VCaP (cell line): ENCODE measurements at regions not wholly inside any gene's neighbourhood (a gene's known extent, or its start where the extent isn't known, plus 50 kb on each side); places are given as distances from the start of the nearest gene placed in this dataset.

ENCODE experiments used
- H3K27ac ChIP-seq: fragments of 450-650 bp; 2 replicates; pipeline ENCODE4 v1.5.1; 2017
- CTCF ChIP-seq: fragments of 450-650 bp; conservative IDR thresholded peaks from 2 replicates; pipeline ENCODE4 v1.5.1; 2017; ENCODE audit warnings: mild to moderate bottlenecking, moderate library complexity

- H3K27ac ChIP-seq = no peak overlapping the region
- no peak for TF ChIP-seq CTCF
These were observed 371.7 kb upstream of the PTBP2 start for GRCh38 chr1:96349896-96350295.

DNA sequence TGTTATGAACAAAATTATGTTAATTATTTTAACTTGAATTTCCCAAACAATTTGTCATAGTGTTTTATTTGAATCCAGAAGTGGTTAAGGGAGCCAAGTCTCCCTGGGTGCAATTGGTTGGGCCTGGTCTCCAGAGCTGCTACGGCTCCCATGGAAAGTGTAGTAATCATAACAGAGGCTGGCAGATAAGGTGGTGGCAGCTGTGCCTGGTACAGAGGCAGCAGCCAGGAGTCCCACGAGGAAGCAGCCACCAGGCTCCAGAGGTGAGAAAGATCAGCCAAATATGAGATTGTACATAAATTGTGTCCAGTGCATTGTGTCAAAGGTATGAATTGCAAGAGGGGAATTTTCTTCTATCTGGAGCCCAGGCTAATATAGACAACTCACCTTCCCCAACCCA is 368.9 kb upstream of the PTBP2 start:
- H3K27ac ChIP-seq = no peak overlapping the region
- TF ChIP-seq CTCF = no peak

DNA sequence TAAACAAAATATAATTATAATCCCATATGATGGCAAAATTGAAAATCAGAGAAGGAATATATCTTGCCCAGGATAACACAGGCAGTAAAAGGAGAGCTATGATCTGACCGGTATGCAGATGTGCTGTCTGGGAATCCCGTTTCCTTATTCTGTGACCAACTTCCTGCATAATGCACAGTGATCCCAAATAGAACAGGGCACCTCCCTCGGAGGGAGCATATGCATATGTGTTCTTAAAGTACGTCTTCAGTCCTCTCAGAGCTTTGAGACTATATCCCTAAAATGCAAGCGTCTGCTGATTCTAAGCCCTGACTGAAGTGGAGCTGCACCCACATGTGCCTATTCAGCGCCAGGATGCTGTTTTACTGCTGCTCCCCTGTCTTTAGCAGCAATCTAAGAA is 366.1 kb upstream of the PTBP2 start:
- TF ChIP-seq CTCF = no peak
- no peak overlapping the region for H3K27ac ChIP-seq

GRCh38 chr1:96355961-96356360 is 365.6 kb upstream of the PTBP2 start:
- no peak overlapping the region for H3K27ac ChIP-seq
- no peak for TF ChIP-seq CTCF

DNA sequence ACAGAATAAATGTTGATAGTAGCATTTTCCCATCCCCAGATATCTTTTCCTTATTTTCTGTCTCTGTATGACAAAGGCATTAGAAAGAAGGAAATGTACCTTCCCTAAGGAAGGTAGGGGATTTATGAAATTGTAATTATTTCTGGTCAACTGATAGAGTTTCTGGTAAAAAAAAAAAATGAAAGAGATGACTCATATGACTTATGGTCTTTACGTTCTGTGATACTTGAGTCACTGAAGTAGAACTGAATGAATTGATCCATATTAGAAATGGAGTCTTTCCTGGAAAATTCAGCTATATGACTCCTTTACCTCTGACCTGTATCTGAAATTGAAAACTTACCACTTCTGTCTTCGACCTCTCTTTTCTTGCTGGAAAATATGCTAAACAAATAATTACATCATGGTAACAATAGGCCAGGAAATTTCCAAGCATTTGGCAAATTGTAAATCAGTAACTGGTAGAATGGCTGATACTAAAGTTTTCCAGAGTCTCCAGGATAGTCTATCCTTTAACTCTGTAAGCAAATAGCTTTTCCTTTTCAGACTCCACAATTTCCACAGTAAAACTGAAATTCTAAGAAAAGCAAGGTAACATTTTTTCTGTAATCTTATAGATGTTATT is 364.3 kb upstream of the PTBP2 start:
- H3K27ac ChIP-seq = no peak overlapping the region
- no peak for TF ChIP-seq CTCF

- no peak overlapping the region for H3K27ac ChIP-seq
- no peak for TF ChIP-seq CTCF
These were observed 363.5 kb upstream of the PTBP2 start for GRCh38 chr1:96358057-96358456.

DNA sequence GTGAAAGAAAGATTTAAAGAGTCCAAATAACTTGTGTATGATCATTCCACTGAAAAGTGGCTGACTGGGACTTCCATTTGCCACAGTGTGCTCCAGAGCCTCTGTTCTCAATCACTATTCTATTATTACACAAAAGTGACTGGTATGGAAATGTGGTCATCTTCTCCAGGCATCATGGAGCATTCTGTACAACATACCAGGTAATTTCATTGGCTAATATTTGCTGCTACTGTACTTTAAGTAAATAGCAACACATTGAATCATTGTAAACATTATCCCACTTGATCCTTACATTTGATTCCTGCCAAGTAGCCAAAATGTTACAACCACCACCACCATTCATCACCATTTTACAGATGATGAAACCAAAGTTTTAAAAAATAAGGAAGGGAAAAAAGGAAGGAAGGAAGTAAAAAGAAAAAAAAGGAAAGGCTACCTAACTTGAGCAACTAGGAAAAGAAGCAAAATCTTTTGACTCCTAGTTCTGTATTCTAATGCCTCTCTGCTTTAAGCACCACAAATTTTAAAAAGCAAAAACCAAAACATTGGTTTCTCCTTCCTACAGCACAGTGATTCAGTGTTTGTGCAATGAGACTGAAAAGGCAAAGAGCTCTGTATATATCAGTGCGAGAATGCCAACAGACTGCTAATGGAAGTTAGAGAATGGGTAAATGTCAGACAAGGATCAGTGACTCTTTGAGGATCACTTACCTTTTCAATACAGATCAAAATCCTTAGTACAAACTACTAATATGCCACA is 361.4 kb upstream of the PTBP2 start:
- TF ChIP-seq CTCF = no peak
- no peak overlapping the region for H3K27ac ChIP-seq
